ENCODE measurements at regions not wholly inside any gene's neighbourhood (a gene's known extent, or its start where the extent isn't known, plus 50 kb on each side); places are given as distances from the start of the nearest gene placed in this dataset.

GRCh38 chr7:25852211-25852938, 299.6 kb upstream of the NFE2L3 start:
- peaks cover 4% of the 10 kb centered on the region for H3K27me3 ChIP-seq (ENCODE audit: control insufficient read depth, insufficient read depth, low read length)
- H3K4me1 ChIP-seq (ENCODE audit: control insufficient read depth, insufficient read depth, low read length): peaks cover 57% of the 10 kb centered on the region
- peak overlapping the region; percentile 37 for H3K4me3 ChIP-seq (ENCODE audit: low read length)
- H3K9ac ChIP-seq (ENCODE audit: low read length): no peak overlapping the region
- peak overlapping the region; percentile 85 for H3K27ac ChIP-seq (ENCODE audit: low read depth, low read length)
- no peaks in the 10 kb centered on the region for H3K36me3 ChIP-seq (ENCODE audit: control insufficient read depth, insufficient read depth, low read length)

- H3K9ac ChIP-seq (ENCODE audit: low read length): no peak overlapping the region
- no peaks in the 10 kb centered on the region for H3K36me3 ChIP-seq (ENCODE audit: control insufficient read depth, insufficient read depth, low read length)
- H3K27ac ChIP-seq (ENCODE audit: low read depth, low read length): peak overlapping the region; percentile 85
- no peak overlapping the region for H3K4me3 ChIP-seq (ENCODE audit: low read length)
- peaks cover 52% of the 10 kb centered on the region for H3K4me1 ChIP-seq (ENCODE audit: control insufficient read depth, insufficient read depth, low read length)
- H3K27me3 ChIP-seq (ENCODE audit: control insufficient read depth, insufficient read depth, low read length): peaks cover 7% of the 10 kb centered on the region
Measured at GRCh38 chr7:25852939-25853271, 299.1 kb upstream of the NFE2L3 start.

GRCh38 chr7:25853314-25853713, 298.7 kb upstream of the NFE2L3 start:
- Histone ChIP-seq H3K4me1 (ENCODE audit: control insufficient read depth, insufficient read depth, low read length) (peaks cover 48% of the 10 kb centered on the region), H3K27me3 (ENCODE audit: control insufficient read depth, insufficient read depth, low read length) (peaks cover 7% of the 10 kb centered on the region), H3K36me3 (ENCODE audit: control insufficient read depth, insufficient read depth, low read length) (no peaks in the 10 kb centered on the region), H3K9ac (ENCODE audit: low read length) (no peak overlapping the region), H3K4me3 (ENCODE audit: low read length) (no peak overlapping the region), H3K27ac (ENCODE audit: low read depth, low read length) (peak overlapping the region; percentile 85)

- Histone ChIP-seq H3K4me3 (ENCODE audit: low read length) (no peak overlapping the region), H3K4me1 (ENCODE audit: control insufficient read depth, insufficient read depth, low read length) (peaks cover 44% of the 10 kb centered on the region), H3K27ac (ENCODE audit: low read depth, low read length) (peak overlapping the region; percentile 85), H3K36me3 (ENCODE audit: control insufficient read depth, insufficient read depth, low read length) (no peaks in the 10 kb centered on the region), H3K9ac (ENCODE audit: low read length) (no peak overlapping the region), H3K27me3 (ENCODE audit: control insufficient read depth, insufficient read depth, low read length) (peaks cover 9% of the 10 kb centered on the region)
Measured at GRCh38 chr7:25854059-25854458, 297.9 kb upstream of the NFE2L3 start.

GRCh38 chr7:25854608-25855497, 297.1 kb upstream of the NFE2L3 start:
- H3K36me3 ChIP-seq (ENCODE audit: control insufficient read depth, insufficient read depth, low read length): no peaks in the 10 kb centered on the region
- no peak overlapping the region for H3K4me3 ChIP-seq (ENCODE audit: low read length)
- H3K27ac ChIP-seq (ENCODE audit: low read depth, low read length): peak overlapping the region; percentile 89
- peaks cover 9% of the 10 kb centered on the region for H3K27me3 ChIP-seq (ENCODE audit: control insufficient read depth, insufficient read depth, low read length)
- peaks cover 36% of the 10 kb centered on the region for H3K4me1 ChIP-seq (ENCODE audit: control insufficient read depth, insufficient read depth, low read length)
- H3K9ac ChIP-seq (ENCODE audit: low read length): no peak overlapping the region

- Histone ChIP-seq H3K4me1 (ENCODE audit: control insufficient read depth, insufficient read depth, low read length) (peaks cover 25% of the 10 kb centered on the region), H3K36me3 (ENCODE audit: control insufficient read depth, insufficient read depth, low read length) (no peaks in the 10 kb centered on the region), H3K27me3 (ENCODE audit: control insufficient read depth, insufficient read depth, low read length) (peaks cover 9% of the 10 kb centered on the region), H3K4me3 (ENCODE audit: low read length) (peak overlapping the region; percentile 62), H3K27ac (ENCODE audit: low read depth, low read length) (peak overlapping the region; percentile 89), H3K9ac (ENCODE audit: low read length) (peak overlapping the region; percentile 6)
Measured at GRCh38 chr7:25855854-25856782, 295.9 kb upstream of the NFE2L3 start.

GRCh38 chr7:25857376-25858067, 294.5 kb upstream of the NFE2L3 start:
- Histone ChIP-seq H3K36me3 (ENCODE audit: control insufficient read depth, insufficient read depth, low read length) (no peaks in the 10 kb centered on the region), H3K9ac (ENCODE audit: low read length) (peak overlapping the region; percentile 19), H3K4me1 (ENCODE audit: control insufficient read depth, insufficient read depth, low read length) (peaks cover 16% of the 10 kb centered on the region), H3K27me3 (ENCODE audit: control insufficient read depth, insufficient read depth, low read length) (peaks cover 11% of the 10 kb centered on the region), H3K27ac (ENCODE audit: low read depth, low read length) (peak overlapping the region; percentile 76), H3K4me3 (ENCODE audit: low read length) (peak overlapping the region; percentile 62)

- Histone ChIP-seq H3K4me3 (ENCODE audit: low read length) (no peak overlapping the region), H3K27ac (ENCODE audit: low read depth, low read length) (no peak overlapping the region), H3K9ac (ENCODE audit: low read length) (no peak overlapping the region), H3K36me3 (ENCODE audit: control insufficient read depth, insufficient read depth, low read length) (no peaks in the 10 kb centered on the region), H3K27me3 (ENCODE audit: control insufficient read depth, insufficient read depth, low read length) (peaks cover 14% of the 10 kb centered on the region), H3K4me1 (ENCODE audit: control insufficient read depth, insufficient read depth, low read length) (peaks cover 10% of the 10 kb centered on the region)
Measured at GRCh38 chr7:25858200-25858524, 293.8 kb upstream of the NFE2L3 start.

- Histone ChIP-seq H3K27me3 (ENCODE audit: control insufficient read depth, insufficient read depth, low read length) (peaks cover 19% of the 10 kb centered on the region), H3K27ac (ENCODE audit: low read depth, low read length) (no peak overlapping the region), H3K4me3 (ENCODE audit: low read length) (no peak overlapping the region)
Measured at GRCh38 chr7:25858525-25859411, 293.2 kb upstream of the NFE2L3 start.

GRCh38 chr7:25859412-25860274, 292.4 kb upstream of the NFE2L3 start:
- no peaks in the 10 kb centered on the region for H3K36me3 ChIP-seq (ENCODE audit: control insufficient read depth, insufficient read depth, low read length)
- no peak overlapping the region for H3K9ac ChIP-seq (ENCODE audit: low read length)
- no peak overlapping the region for H3K27ac ChIP-seq (ENCODE audit: low read depth, low read length)
- H3K4me1 ChIP-seq (ENCODE audit: control insufficient read depth, insufficient read depth, low read length): peaks cover 3% of the 10 kb centered on the region
- peaks cover 20% of the 10 kb centered on the region for H3K27me3 ChIP-seq (ENCODE audit: control insufficient read depth, insufficient read depth, low read length)
- H3K4me3 ChIP-seq (ENCODE audit: low read length): no peak overlapping the region

More at GRCh38 chr7:25858525-25859411, 293.2 kb upstream of the NFE2L3 start:
- peaks cover 4% of the 10 kb centered on the region for H3K4me1 ChIP-seq (ENCODE audit: control insufficient read depth, insufficient read depth, low read length)
- H3K9ac ChIP-seq (ENCODE audit: low read length): no peak overlapping the region
- H3K36me3 ChIP-seq (ENCODE audit: control insufficient read depth, insufficient read depth, low read length): no peaks in the 10 kb centered on the region

All from rectal smooth muscle tissue (tissue), 1 donor.